ENCODE measurements at regions not wholly inside any gene's neighbourhood (a gene's known extent, or its start where the extent isn't known, plus 50 kb on each side); places are given as distances from the start of the nearest gene placed in this dataset.

DNA sequence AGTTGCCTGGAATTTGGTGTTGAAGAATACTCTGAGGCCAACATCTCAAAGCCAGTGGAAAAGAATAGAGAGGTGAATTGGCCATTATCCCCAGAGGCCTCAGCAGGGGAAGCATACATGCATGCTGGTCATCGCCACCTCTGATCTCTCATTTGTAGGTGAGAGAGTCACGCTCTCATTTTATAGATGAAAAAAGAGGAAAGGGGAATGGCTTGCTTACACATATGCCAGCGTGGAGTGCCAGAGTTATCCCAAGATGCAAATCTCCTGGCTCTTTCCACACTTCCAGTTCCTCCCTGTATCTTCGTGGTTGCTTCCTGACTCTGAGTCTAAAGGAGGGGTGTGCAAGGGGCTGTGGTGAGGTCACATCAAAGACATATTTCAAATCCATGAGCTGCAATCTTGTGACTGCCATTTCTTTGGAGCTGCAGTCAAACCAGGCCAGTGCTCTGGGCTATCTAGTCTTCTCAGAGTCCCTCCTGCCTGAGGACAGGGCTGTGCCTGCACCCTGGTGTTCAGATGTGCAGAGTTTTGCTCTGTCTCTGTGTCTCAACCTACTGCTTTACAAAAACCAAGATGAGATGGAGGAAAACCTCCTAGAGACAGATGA, 324.7 kb downstream of the MYCN start:
- DNase-seq: no peak

DNA sequence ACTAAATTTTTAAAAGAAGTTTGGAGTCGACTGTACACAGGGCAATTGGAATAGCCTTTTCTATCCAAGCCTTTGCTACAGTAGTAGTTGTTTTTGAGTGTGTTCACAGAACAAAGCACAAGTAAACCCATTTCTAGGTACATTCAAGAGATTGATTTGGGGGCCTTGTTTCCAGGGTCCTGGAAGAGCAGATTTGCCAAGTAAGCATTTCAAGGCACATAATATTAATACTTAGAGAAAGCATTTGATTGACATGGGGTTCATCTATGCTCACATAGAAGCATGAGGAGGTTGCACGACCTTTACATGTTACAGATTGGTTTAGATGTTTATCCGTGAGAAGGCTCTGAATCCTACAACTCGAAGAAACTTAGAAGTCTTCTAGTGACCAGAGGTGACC, 324.1 kb downstream of the MYCN start:
- no peak for DNase-seq

DNA sequence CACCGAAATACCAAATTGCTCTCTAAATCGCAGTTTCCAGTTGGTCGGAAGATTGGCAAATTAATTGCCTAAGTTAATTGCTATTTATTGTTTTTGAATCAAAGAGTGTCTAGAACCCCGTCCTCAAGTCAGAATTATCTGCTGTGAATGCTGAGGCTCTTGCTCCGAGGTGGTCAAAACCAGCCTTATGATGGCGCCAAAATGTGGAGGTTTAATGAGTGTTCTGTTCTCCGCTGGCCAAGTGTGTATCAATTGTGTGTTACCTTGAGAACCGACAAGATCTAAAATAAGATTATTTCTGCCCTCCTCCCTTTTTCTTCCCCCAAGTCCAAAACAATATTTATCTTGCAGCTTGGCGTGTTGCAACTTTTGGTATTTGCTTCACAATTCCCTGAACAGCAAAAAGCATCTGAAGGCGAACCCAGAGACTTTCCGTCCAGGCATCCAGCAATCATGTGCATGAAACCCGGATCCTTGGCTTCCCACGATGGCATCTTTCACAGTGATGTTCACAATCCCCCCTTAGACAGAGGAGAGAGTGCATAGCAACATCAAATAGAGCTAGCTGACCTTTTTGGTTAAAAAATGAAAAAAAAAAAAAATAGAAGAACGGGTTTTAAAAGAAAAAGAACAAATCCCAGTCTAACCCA, 323.0 kb downstream of the MYCN start:
- no peak for DNase-seq

DNA sequence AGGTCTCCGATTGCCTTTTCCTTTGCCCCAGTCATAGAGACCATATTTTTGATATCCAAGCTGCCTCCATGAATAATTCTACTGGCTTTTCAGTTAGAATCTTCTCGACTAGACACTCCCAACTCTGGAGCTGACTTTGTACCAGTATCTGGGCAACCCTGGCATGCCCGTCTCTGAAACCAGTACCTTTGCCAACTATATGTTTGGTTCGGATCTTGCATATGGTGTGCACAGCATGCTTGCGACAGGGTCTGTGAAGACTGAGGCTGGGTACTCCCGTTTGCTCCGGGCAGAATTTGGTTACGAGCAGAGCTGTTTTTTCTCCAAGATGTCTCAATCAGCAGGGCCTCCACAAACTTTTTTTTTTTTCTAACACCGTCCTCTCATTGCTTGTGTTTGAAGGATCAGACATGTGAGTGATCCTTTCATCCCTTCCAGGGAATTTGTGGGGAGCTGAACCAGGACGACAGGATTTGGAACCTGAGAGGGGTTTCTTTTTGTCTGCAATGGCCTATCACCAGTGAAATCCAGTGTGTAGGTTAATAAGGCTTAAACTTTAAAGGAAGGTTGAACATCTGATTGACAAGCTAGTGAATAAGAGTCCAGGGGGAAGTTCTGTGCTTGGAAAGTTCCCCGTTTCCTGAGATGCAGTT, 322.3 kb downstream of the MYCN start:
- no peak for DNase-seq

DNA sequence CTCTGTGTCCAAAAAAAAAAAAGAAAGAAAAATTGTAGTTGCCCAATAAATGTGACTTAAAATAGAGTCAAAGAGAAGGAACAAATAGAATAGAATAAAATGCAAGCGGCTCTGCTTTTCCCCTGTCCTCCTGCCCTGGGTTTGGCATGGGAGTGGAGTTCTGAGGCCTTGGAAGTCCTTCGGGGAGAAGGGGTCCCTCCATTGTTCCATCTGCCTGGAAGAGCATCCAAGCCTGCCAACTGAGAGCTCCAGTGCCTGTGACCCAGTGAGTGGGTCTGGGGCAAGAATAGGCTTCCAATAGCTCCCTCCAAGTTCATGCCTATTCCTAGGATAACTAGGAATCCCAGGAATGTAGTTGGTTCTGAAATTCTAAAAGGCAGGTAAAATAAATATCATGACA, 321.4 kb downstream of the MYCN start:
- DNase-seq: no peak

DNA sequence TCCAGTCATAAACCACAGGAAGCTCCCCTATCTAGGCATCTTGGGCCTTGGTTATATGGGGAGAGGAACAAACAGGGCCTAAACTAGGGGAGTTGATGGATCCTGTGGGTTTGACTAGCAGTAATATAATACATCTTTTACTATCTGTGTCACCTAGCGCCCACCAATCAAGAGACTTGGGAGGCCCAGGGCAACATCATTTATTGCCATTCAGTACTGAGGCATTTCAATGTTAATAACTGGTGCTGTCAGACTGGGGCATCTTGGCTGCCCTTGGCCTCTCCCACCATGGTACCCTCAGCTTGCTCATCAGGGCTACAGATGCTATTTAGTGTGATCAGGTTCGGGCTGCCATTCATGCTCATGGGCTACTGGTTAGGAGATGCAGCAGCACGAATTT, 320.7 kb downstream of the MYCN start:
- no peak for DNase-seq

DNA sequence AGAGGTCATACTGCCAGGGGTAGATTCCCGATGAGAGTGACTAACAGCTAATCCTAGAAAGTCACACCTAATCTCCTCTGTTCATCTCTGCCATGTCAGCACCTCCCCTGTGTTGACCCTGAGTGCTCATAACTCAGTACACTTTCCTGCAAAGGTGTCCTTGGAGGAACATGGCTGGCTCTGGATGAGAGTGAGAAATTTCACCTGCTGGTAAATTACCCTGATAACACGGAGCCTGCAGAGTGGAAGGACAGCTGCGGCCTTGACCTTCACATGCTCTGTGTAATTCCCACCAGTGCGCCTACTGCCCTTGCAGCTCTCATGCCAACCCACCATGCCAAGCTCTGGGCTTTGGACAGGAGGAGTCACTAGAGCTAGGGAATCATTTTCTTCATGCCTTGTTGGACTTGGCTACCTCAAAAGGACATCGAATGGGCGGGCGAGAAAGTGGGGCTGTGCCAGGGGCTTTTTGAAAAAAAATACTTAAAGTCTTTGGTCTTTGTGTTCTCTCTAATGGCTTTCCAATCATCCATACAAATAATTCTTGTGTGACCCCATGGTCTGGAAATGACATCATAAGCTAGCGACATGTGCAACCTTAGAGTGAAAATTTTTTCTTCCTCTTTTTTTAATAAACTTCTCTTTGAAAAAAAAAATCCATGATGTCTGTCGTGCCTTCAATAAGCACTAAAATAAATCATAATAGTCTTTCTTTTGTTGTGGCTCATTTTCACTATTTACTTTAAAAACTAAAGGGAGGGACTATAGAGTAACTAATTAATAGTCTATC, 319.9 kb downstream of the MYCN start:
- DNase-seq: no peak

DNA sequence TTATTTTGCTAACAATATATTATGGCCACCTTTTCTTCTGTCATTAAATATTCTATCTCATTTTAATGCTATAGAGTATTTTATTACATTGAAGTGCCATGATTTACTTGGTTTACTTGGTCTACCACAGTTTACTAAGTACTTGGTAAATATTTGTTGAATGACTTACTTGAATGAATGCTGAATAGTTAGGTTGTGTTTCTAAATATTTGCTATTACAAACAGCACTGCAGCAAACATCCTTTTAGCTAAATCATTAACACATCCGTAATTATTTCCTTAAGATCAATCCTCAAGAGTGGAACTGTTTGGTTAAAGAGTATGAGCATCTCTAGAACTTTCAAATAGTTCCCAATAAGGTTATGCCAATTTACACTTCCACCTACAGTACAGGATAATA, 318.7 kb downstream of the MYCN start:
- no peak for DNase-seq

DNA sequence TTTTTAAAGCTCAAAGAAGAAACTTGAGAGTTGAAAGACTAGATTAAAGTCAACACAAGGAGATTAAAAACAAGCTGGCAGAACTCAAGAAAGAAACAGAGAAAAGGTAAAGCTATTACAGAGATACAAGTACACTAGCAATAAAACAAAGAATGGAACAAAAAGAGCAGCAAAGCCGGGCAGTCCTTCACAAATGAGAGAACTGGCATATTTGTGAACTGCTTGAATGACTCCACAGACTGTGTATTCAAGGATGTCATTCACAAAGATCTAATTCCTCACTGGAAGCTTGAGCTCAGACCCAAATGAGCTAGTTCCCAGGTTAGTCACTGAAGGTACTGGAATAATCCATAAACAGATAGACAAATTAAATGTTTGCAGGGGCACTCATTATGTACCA, 318.0 kb downstream of the MYCN start:
- no peak for DNase-seq

DNA sequence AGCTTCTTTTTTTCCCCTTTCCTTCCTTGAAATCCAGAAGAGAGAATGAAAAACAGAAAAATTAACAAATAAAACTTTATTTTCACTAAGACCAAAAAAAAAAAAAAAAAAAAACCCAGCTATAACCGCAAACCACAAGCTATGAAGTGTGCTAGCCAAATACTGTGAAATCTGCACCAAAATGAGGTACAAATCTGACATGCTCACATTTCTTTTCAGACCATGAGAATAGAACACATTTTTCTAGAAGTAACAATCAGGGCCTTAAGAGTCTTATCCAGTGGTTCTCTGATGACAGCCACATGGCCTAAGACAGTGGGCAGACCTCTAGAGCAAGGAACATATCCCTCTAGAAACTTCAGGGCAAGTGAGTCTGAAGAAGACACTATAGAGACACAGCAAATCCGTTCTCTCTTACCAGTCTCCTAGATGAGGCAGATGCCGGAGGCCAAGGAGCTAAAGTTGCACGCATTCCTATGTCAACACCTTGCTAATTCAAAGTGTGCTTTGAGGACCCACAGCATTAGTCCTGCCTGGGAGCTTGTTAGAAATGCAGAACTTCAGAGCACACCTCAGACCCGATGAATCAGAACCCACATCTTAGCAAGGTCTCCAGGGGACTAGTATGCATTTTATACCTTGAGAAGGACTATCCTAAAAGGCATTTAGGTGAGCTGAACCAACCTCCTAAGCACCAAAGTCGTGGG, 317.1 kb downstream of the MYCN start:
- no peak for DNase-seq

DNA sequence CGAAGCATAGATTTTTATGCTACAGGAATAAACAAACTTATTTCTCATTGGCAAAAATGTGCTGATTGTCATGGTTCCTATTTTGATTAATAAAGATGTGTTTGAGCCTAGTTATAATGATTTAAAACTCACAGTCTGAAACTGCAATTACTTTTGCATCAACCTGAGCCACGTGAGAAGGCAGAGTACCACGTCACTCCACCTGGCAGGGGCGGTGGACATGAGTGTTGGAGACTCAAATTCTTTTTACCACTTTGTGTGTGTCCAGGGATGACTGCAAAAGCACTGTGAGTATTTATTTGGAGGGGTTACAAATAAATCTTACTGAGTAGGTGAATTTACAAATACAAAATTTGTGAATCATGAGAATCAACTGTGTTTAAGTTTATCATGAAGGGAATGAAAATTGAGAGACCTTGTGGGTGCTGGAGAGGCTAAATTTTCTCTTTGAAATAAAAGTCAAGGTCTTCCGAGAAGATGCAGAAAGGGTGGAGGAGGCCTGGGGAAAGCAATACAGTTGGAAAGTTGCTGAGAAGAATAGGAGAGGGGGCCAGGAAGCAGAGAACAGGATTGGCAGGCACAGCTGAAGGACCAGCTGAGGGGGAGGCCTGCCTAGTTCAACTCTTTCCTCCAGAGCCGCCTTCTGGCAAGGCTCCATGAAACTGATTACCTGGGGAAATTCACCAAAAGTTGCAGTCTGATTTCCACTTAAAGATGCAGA, 316.4 kb downstream of the MYCN start:
- no peak for DNase-seq

DNA sequence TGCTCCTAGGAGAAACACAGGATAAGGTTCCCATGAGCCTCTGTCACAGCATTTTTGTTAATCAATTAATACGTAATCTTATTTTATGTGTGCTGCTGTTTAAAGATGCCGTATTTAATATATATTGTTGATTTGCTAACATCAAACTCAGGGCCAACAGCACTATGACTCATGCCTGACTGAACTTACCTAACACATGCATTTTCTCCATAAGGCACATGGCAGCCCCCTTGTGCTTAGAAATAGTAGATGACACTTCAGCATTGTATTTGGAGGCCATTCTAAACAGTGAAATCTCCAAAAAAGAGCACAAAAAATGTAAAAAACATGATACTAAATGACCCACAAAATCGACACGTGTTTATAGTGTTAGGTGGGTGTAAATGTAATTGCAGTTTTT, 314.8 kb downstream of the MYCN start:
- DNase-seq: no peak

DNA sequence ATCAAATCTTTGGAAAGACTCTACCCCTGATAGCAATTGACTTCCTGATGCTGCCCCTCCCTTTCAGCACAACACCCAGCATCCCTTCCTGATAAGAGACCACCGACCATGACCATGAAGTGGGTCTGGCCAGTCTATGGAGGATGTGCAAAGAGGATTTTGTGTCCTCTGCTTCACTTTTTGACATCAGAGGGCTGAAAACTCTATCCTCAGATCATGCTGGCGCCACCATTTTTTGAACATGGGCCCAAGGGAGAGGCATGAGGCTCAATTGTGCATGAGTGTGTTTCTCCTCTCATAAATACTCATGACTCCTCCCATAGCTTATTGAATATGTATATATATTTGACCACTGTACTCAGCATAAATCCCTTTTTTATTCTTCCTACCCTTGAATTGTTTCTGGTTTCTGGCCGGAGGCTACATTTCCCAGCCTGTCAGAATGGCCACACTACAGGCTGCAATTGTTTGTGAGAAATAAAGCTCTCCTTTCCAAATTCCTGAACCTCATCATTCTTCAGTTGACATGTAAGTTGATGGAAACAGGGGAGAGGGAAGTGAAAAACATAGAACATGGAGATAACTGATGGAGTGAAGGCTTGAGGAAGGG, 314.1 kb downstream of the MYCN start:
- no peak for DNase-seq

DNA sequence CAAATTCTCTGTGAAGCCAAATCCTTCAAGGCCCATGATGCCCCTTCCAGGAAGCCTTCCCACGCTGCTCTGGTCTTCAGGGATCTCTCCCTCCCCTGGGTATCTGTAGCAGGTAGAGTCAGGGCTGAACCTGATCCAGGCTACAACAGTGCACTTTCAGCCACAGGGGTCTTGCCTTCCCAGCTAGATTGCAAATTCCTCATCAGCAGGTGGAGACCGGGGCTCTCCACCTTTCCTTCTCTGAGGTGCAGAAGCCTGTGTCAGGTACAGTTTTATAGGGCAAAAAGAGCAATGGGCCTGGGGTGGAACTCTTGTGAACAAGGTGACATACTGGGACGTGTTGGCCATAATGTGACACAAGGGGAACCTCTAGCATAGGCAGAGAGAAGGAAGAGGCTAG, 312.9 kb downstream of the MYCN start:
- DNase-seq: no peak

DNA sequence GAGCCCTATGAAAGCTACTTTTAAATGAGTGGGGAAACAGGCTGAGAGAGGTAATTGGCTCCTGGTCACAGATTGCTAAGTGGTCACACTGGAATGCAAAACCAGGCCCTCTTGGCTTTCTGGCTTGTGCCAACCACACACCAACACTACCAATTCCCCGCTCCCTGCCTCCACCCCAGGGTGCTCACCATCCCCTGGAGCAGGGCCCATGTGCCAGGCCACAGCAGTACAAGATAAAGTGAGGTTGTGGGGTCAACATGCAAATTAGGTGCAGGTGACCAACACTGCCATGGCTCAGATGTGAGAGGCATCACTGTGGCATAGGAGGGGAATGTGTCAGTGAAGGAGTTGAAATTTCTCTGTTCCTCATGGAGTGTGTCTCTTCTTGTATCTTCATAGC, 312.5 kb downstream of the MYCN start:
- DNase-seq: no peak

DNA sequence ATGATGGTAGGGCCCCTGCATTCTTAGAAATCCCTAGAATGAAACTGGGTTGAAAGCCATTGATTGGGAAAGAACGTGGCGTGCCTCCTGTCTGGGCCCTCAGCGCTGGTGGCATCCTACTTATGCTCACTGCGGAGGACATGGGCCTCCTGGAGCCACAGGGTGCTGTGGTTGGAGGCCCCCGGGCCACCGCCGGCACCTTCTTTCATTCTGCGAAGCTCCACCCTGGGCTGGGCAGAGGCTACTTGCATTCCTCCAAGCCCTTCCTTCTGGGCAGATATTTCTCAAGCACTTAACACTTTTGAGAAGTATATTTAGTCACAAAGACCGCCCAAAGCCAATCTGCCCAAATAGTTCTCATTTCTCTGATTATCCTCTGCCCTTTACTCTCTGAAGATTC, 311.9 kb downstream of the MYCN start:
- no peak for DNase-seq

DNA sequence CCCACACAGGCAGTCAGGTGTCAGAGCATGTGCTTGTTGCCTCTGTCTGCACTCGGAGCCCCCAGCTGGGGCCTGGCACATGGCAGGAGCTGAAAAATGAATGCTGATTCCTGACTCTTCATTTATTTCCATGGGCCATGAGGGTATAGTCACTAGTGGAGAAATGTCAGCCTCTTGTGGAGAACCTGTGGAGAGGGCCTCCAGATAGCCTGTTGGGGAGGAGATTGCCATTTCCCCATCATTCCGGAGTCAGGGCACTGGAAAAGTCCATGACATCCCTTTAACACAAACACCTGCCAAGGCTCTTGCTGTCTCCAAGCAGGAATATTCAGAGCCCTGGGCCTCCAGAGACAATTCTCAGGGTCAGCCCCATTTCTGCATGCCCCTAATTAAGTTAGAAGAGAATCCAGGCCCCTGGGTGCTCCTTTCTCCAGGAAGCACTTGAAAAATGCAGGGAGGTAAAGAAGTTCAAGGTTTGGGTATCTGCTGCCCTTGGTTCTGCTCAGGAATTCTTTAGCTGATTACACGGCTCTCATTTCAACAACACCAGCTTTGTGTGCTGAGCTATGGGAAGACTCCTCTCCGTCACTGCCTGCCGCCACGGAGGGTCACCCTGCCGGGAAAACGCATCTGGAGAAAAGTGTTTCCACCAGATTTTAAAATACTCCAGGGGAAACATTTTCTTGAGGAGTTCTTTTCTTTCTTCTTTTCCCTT, 311.3 kb downstream of the MYCN start:
- DNase-seq: no peak

DNA sequence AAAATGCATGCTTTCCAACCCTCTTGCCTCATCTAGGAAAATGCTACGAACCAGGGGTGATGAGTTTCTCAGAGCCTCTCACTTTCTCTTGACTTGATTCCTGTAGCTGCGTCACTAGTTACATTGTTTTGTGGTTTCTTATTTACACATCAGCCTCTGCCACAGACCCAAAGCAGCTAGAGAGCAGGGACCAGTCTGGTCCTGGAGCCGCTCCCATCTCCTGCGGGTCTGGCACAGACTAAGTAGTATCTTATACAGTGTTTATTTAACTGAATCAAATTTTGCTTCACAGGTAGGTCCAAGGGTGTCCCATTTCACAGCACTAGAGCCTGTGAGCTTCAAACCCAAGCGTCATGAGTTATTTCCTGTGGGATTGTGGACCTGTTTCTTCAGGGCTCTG, 310.5 kb downstream of the MYCN start:
- no peak for DNase-seq

DNA sequence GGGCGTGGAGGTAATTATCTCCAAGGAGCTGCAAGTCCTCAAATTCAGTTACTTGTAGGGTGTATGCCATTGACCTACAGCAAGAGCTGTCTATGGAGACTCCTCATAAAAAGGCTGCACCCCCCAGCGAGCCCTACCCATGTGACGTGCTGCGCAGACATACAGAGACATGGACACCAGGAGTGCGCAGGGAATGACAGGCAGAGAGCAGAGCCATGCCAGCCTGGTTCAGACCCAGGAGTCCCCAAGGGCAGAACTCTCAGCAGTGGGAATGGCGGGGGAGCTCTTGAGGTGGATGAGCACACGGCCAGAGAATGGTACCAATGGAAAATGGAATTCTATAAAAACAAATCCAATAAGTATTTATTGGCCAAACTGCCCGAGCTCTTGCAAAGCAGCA, 310.1 kb downstream of the MYCN start:
- DNase-seq: no peak

DNA sequence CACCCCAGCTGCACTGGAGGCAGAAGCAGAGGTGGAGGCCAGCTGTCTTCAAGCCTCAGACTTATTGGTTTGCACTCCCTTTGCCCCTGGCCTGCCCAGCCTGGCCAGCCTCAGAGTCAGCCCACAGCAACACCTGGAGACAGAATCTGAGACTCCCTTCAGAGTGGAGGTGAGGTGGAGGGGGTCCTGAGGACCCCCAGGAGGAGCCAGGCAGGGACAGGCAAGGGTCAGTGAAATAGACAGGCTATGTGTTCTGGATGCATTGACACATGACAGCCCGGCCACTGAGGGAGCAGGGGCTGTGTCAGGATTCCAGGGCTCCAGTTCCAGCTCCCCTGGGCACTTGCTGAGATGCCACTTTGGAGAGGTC, 309.7 kb downstream of the MYCN start:
- no peak for DNase-seq

DNA sequence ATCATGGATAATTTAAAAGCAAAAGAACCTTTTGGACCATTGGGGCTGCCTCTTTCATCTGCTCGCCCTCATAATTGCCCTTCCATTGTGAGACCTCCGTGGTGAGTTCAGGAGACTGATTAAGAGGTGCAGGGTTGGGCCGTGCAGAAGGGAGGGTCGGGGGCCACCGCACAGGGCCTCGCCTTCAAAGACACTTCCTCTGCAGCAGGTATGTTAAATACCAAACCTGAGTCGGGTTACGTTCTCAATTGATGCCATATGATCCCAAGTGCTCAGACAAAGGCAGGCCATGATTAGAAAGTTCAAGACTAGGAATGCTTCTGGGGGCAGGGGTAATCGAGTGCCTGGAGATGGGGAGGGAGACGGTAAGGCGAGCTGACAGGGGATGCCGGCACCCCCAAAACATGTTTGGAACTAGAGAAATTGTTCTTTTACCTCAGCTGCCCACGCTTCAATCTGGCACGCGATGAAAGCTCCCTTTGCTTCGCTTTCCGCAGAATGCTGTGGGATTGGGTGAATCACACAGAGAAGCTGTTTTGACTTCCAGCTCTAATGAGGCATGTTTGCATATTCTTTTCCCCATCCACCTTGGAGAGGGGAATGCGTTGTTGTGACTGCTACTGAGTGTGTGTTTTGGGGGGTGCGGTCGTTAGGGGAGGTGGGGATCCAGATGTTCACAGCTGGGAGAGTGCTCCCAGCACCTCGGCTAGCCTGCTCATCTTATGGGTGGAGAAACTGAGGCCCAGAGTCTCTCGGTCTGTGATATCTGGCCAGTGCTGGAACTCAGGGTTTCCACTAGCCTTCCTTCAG, 309.1 kb downstream of the MYCN start:
- DNase-seq: no peak
